ENCODE measurements at regions not wholly inside any gene's neighbourhood (a gene's known extent, or its start where the extent isn't known, plus 50 kb on each side); places are given as distances from the start of the nearest gene placed in this dataset.

GRCh38 chr12:107411792-107412535 lies 273.6 kb upstream of the PWP1 start:
- DNase-seq, result no peak

- no peak for DNase-seq
Measured at GRCh38 chr12:107415071-107415470, 270.5 kb upstream of the PWP1 start.

GRCh38 chr12:107415834-107416233 lies 269.8 kb upstream of the PWP1 start:
- no peak for DNase-seq

GRCh38 chr12:107417004-107417403 lies 268.6 kb upstream of the PWP1 start:
- no peak for DNase-seq

- no peak for DNase-seq
Measured at GRCh38 chr12:107418981-107419380, 266.6 kb upstream of the PWP1 start.

GRCh38 chr12:107423531-107423930 lies 262.1 kb upstream of the PWP1 start:
- no peak for DNase-seq

- DNase-seq, result no peak
Measured at GRCh38 chr12:107429006-107429705, 256.4 kb upstream of the PWP1 start.

- DNase-seq, result no peak
Measured at GRCh38 chr12:107431942-107432341, 253.7 kb upstream of the PWP1 start.

- DNase-seq, result no peak
Measured at GRCh38 chr12:107435072-107435471, 250.5 kb upstream of the PWP1 start.

GRCh38 chr12:107435520-107435919 lies 250.1 kb upstream of the PWP1 start:
- no peak for DNase-seq

- DNase-seq, result no peak
Measured at GRCh38 chr12:107436376-107436775, 249.2 kb upstream of the PWP1 start.

- no peak for DNase-seq
Measured at GRCh38 chr12:107436836-107437235, 248.8 kb upstream of the PWP1 start.

GRCh38 chr12:107437954-107438353 lies 247.6 kb upstream of the PWP1 start:
- no peak for DNase-seq

GRCh38 chr12:107439026-107439738 lies 246.4 kb upstream of the PWP1 start:
- DNase-seq, result no peak

- DNase-seq, result no peak
Measured at GRCh38 chr12:107440606-107441005, 245.0 kb upstream of the PWP1 start.

GRCh38 chr12:107441665-107442300 lies 243.8 kb upstream of the PWP1 start:
- DNase-seq, result peak; percentile 15

GRCh38 chr12:107442326-107442987 lies 243.1 kb upstream of the PWP1 start:
- no peak for DNase-seq

GRCh38 chr12:107443320-107444090 lies 242.1 kb upstream of the PWP1 start:
- DNase-seq, result no peak

- no peak for DNase-seq
Measured at GRCh38 chr12:107444771-107445170, 240.8 kb upstream of the PWP1 start.

GRCh38 chr12:107446476-107446875 lies 239.1 kb upstream of the PWP1 start:
- no peak for DNase-seq

- DNase-seq, result no peak
Measured at GRCh38 chr12:107447336-107447735, 238.3 kb upstream of the PWP1 start.

GRCh38 chr12:107448198-107448597 lies 237.4 kb upstream of the PWP1 start:
- no peak for DNase-seq

All from CD4-positive, alpha-beta T cell treated with Interleukin-12 subunit alpha and Interleukin-12 subunit beta, for 1 hour (primary cell).